Testis (tissue), 2 donors: ENCODE measurements at regions not wholly inside any gene's neighbourhood (a gene's known extent, or its start where the extent isn't known, plus 50 kb on each side); places are given as distances from the start of the nearest gene placed in this dataset.

ENCODE experiments used
- CTCF ChIP-seq, 3 experiments: fragments of 450-650 bp in 2 of 3; fragments of 200-600 bp in 1 of 3; sonication (generic) in 1 of 3; IDR thresholded peaks; one replicate each; pipeline ENCODE4 v1.5.1; 2016 to 2019; ENCODE audit warnings: antibody characterized with exemption in 3 of 3, mild to moderate bottlenecking in 2 of 3, moderate library complexity in 1 of 3
- POLR2A ChIP-seq: fragments of 450-650 bp; IDR thresholded peaks from one replicate; pipeline ENCODE4 v1.6.1; 2017; ENCODE audit warnings: antibody characterized with exemption, mild to moderate bottlenecking, moderate library complexity

GRCh38 chr1:14442669-14443068 is 155.8 kb upstream of the KAZN start:
- TF ChIP-seq CTCF (IDR thresholded peaks at IDR 0.05) = no peak
- no peak for TF ChIP-seq POLR2A
